H1 (cell line): ENCODE measurements at regions not wholly inside any gene's neighbourhood (a gene's known extent, or its start where the extent isn't known, plus 50 kb on each side); places are given as distances from the start of the nearest gene placed in this dataset.

Experiments used
- ASH2L ChIP-seq: fragments of 200-600, 300-600 bp; sonication (generic); IDR thresholded peaks from one replicate; pipeline ENCODE4 v1.7.1; 2017; ENCODE audit warnings: low read length
- CEBPB ChIP-seq: IDR thresholded peaks from 2 replicates; pipeline ENCODE4 v1.6.1; 2012; ENCODE audit warnings: low read depth, low read length
- HDAC6 ChIP-seq: IDR thresholded peaks from one replicate; pipeline ENCODE4 v1.7.1; 2012; ENCODE audit warnings: low read depth, mild to moderate bottlenecking, inconsistent platforms, low read length, moderate library complexity
- KDM5A ChIP-seq: fragments of 200-600 bp; IDR thresholded peaks from 2 replicates; pipeline ENCODE4 v1.7.1; 2012; ENCODE audit warnings: mild to moderate bottlenecking, low read length, inconsistent platforms, mixed read lengths
- POLR2A ChIP-seq, 2 experiments: IDR thresholded peaks; 1 replicate in 1 of 2; 2 replicates in 1 of 2; pipeline ENCODE4 v1.6.1; 2011; ENCODE audit warnings: low read depth in 2 of 2, low read length in 2 of 2, mild to moderate bottlenecking in 2 of 2; ENCODE audit errors: control extremely low read depth in 1 of 2
- SIN3A ChIP-seq, 2 experiments: IDR thresholded peaks in 1 of 2; conservative IDR thresholded peaks in 1 of 2; 2 replicates each; pipeline ENCODE4 v1.6.1; 2011 to 2012; ENCODE audit warnings: low read length in 2 of 2, improper control_type of control experiment in 1 of 2, low read depth in 1 of 2, mild to moderate bottlenecking in 1 of 2
- TEAD4 ChIP-seq: IDR thresholded peaks from 2 replicates; pipeline ENCODE4 v1.6.1; 2012; ENCODE audit warnings: low read depth, low read length, inconsistent platforms, mixed read lengths
- TF ChIP-seq, protein P1 (sequence below), 3 experiments: IDR thresholded peaks; 1 replicate in 2 of 3; 2 replicates in 1 of 3; pipeline versions ENCODE4 v1.5.1 to v1.6.1; 2011; ENCODE audit warnings: low read length in 3 of 3, mild to moderate bottlenecking in 3 of 3, inconsistent platforms in 2 of 3, low read depth in 1 of 3, moderate library complexity in 1 of 3; ENCODE audit not compliant: insufficient read depth in 1 of 3; ENCODE audit errors: control extremely low read depth in 1 of 3
- TF ChIP-seq, protein P2 (sequence below): IDR thresholded peaks from 2 replicates; pipeline ENCODE4 v1.6.1; 2012; ENCODE audit warnings: inconsistent platforms
- TF ChIP-seq, protein P3 (sequence below): fragments of 300-600 bp; sonication (generic); IDR thresholded peaks from 2 replicates; pipeline ENCODE4 v1.7.1; 2012; ENCODE audit warnings: low read length, moderate library complexity, mild to moderate bottlenecking, inconsistent platforms; ENCODE audit not compliant: insufficient replicate concordance

GRCh38 chr15:53446376-53446775, 313.1 kb downstream of the WDR72 start:
- TF ChIP-seq, protein P1, sequence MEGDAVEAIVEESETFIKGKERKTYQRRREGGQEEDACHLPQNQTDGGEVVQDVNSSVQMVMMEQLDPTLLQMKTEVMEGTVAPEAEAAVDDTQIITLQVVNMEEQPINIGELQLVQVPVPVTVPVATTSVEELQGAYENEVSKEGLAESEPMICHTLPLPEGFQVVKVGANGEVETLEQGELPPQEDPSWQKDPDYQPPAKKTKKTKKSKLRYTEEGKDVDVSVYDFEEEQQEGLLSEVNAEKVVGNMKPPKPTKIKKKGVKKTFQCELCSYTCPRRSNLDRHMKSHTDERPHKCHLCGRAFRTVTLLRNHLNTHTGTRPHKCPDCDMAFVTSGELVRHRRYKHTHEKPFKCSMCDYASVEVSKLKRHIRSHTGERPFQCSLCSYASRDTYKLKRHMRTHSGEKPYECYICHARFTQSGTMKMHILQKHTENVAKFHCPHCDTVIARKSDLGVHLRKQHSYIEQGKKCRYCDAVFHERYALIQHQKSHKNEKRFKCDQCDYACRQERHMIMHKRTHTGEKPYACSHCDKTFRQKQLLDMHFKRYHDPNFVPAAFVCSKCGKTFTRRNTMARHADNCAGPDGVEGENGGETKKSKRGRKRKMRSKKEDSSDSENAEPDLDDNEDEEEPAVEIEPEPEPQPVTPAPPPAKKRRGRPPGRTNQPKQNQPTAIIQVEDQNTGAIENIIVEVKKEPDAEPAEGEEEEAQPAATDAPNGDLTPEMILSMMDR (IDR thresholded peaks at IDR 0.05; ENCODE audit: control extremely low read depth in 1 of 3, insufficient read depth in 1 of 3, low read depth in 1 of 3, low read length in 3 of 3): no peak
- TF ChIP-seq KDM5A (no peak), SIN3A (conservative IDR thresholded peaks at IDR 0.05 in 1 of 2, IDR thresholded peaks at IDR 0.05 in 1 of 2; ENCODE audit: low read depth in 1 of 2, low read length in 2 of 2) (no peak), HDAC6 (no peak), POLR2A (IDR thresholded peaks at IDR 0.05; ENCODE audit: control extremely low read depth in 1 of 2, low read depth in 2 of 2, low read length in 2 of 2) (no peak), ASH2L (no peak), CEBPB (no peak), TEAD4 (no peak)
- TF ChIP-seq, protein P2, sequence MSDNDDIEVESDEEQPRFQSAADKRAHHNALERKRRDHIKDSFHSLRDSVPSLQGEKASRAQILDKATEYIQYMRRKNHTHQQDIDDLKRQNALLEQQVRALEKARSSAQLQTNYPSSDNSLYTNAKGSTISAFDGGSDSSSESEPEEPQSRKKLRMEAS: no peak
- TF ChIP-seq, protein P3, sequence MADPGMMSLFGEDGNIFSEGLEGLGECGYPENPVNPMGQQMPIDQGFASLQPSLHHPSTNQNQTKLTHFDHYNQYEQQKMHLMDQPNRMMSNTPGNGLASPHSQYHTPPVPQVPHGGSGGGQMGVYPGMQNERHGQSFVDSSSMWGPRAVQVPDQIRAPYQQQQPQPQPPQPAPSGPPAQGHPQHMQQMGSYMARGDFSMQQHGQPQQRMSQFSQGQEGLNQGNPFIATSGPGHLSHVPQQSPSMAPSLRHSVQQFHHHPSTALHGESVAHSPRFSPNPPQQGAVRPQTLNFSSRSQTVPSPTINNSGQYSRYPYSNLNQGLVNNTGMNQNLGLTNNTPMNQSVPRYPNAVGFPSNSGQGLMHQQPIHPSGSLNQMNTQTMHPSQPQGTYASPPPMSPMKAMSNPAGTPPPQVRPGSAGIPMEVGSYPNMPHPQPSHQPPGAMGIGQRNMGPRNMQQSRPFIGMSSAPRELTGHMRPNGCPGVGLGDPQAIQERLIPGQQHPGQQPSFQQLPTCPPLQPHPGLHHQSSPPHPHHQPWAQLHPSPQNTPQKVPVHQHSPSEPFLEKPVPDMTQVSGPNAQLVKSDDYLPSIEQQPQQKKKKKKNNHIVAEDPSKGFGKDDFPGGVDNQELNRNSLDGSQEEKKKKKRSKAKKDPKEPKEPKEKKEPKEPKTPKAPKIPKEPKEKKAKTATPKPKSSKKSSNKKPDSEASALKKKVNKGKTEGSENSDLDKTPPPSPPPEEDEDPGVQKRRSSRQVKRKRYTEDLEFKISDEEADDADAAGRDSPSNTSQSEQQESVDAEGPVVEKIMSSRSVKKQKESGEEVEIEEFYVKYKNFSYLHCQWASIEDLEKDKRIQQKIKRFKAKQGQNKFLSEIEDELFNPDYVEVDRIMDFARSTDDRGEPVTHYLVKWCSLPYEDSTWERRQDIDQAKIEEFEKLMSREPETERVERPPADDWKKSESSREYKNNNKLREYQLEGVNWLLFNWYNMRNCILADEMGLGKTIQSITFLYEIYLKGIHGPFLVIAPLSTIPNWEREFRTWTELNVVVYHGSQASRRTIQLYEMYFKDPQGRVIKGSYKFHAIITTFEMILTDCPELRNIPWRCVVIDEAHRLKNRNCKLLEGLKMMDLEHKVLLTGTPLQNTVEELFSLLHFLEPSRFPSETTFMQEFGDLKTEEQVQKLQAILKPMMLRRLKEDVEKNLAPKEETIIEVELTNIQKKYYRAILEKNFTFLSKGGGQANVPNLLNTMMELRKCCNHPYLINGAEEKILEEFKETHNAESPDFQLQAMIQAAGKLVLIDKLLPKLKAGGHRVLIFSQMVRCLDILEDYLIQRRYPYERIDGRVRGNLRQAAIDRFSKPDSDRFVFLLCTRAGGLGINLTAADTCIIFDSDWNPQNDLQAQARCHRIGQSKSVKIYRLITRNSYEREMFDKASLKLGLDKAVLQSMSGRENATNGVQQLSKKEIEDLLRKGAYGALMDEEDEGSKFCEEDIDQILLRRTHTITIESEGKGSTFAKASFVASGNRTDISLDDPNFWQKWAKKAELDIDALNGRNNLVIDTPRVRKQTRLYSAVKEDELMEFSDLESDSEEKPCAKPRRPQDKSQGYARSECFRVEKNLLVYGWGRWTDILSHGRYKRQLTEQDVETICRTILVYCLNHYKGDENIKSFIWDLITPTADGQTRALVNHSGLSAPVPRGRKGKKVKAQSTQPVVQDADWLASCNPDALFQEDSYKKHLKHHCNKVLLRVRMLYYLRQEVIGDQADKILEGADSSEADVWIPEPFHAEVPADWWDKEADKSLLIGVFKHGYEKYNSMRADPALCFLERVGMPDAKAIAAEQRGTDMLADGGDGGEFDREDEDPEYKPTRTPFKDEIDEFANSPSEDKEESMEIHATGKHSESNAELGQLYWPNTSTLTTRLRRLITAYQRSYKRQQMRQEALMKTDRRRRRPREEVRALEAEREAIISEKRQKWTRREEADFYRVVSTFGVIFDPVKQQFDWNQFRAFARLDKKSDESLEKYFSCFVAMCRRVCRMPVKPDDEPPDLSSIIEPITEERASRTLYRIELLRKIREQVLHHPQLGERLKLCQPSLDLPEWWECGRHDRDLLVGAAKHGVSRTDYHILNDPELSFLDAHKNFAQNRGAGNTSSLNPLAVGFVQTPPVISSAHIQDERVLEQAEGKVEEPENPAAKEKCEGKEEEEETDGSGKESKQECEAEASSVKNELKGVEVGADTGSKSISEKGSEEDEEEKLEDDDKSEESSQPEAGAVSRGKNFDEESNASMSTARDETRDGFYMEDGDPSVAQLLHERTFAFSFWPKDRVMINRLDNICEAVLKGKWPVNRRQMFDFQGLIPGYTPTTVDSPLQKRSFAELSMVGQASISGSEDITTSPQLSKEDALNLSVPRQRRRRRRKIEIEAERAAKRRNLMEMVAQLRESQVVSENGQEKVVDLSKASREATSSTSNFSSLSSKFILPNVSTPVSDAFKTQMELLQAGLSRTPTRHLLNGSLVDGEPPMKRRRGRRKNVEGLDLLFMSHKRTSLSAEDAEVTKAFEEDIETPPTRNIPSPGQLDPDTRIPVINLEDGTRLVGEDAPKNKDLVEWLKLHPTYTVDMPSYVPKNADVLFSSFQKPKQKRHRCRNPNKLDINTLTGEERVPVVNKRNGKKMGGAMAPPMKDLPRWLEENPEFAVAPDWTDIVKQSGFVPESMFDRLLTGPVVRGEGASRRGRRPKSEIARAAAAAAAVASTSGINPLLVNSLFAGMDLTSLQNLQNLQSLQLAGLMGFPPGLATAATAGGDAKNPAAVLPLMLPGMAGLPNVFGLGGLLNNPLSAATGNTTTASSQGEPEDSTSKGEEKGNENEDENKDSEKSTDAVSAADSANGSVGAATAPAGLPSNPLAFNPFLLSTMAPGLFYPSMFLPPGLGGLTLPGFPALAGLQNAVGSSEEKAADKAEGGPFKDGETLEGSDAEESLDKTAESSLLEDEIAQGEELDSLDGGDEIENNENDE: no peak
